ENCODE measurements at regions not wholly inside any gene's neighbourhood (a gene's known extent, or its start where the extent isn't known, plus 50 kb on each side); places are given as distances from the start of the nearest gene placed in this dataset.

DNA sequence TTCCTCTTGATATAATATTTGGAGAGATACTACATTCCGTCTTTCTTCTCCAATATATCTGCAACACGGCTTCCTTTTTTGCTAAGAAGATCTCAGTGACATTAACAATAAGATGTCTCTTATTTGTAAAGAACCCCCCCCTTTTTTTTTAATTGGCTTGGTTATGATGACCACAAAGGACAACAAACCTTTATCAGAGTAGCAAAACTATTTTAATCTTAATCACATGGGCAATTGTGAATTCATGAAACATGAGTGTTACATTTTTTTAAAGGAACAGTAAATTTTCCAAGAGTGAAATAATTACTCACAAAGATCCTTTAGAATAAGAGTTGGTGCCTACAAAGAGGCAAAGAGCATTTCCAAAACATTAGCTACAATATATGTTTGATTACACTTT, 554.1 kb downstream of the MAT2B start:
- FAIRE-seq: no peak
- Histone ChIP-seq H3K4me2 (ENCODE audit: low read depth, low read length) (no peak overlapping the region), H2AFZ (ENCODE audit: low read length) (no peak overlapping the region), H3K4me1 (ENCODE audit: insufficient read depth, low read length) (no peaks in the 10 kb centered on the region), H4K20me1 (ENCODE audit: insufficient read depth, low read length) (no peaks in the 10 kb centered on the region), H3K4me3 (replicated peaks in 1 of 3; ENCODE audit: insufficient read depth in 1 of 3, low read depth in 2 of 3, low read length in 3 of 3) (no peak overlapping the region), H3K27me3 (ENCODE audit: control insufficient read depth in 1 of 2, insufficient read depth in 2 of 2, low read length in 2 of 2) (no peaks in the 10 kb centered on the region), H3K9ac (ENCODE audit: insufficient read depth, low read depth, low read length) (no peak overlapping the region), H3K27ac (ENCODE audit: extremely low read length, insufficient read depth, low read length) (no peak overlapping the region), H3K9me3 (ENCODE audit: low read length) (peaks cover 15% of the 10 kb centered on the region), H3K36me3 (replicated peaks in 1 of 2; ENCODE audit: control insufficient read depth in 1 of 2, insufficient read depth in 2 of 2, low read length in 2 of 2) (no peaks in the 10 kb centered on the region), H3K79me2 (ENCODE audit: insufficient read depth, low read length) (no peaks in the 10 kb centered on the region)
- TF ChIP-seq, protein P1, sequence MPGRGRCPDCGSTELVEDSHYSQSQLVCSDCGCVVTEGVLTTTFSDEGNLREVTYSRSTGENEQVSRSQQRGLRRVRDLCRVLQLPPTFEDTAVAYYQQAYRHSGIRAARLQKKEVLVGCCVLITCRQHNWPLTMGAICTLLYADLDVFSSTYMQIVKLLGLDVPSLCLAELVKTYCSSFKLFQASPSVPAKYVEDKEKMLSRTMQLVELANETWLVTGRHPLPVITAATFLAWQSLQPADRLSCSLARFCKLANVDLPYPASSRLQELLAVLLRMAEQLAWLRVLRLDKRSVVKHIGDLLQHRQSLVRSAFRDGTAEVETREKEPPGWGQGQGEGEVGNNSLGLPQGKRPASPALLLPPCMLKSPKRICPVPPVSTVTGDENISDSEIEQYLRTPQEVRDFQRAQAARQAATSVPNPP (CRISPR knock-in tag; IDR thresholded peaks at IDR 0.05): no peak
- TF ChIP-seq JARID2 (CRISPR knock-in tag; IDR thresholded peaks at IDR 0.05; ENCODE audit: insufficient replicate concordance) (no peak), ZNF891 (CRISPR knock-in tag; IDR thresholded peaks at IDR 0.05) (no peak), ZNF292 (CRISPR knock-in tag; IDR thresholded peaks at IDR 0.05; ENCODE audit: borderline replicate concordance, low read depth) (no peak), GABPB1 (CRISPR knock-in tag; IDR thresholded peaks at IDR 0.05) (no peak), DR1 (CRISPR knock-in tag; IDR thresholded peaks at IDR 0.05) (no peak), CENPT (CRISPR knock-in tag; IDR thresholded peaks at IDR 0.05; ENCODE audit: low read depth) (no peak), SOX13 (IDR thresholded peaks at IDR 0.05) (no peak), SOX13 (CRISPR knock-in tag; conservative IDR thresholded peaks at IDR 0.05 in 1 of 2, IDR thresholded peaks at IDR 0.05 in 1 of 2) (no peak), PHB2 (IDR thresholded peaks at IDR 0.05; ENCODE audit: partially characterized antibody) (no peak), KLF16 (CRISPR knock-in tag; IDR thresholded peaks at IDR 0.05) (no peak)
- TF ChIP-seq, protein P2, sequence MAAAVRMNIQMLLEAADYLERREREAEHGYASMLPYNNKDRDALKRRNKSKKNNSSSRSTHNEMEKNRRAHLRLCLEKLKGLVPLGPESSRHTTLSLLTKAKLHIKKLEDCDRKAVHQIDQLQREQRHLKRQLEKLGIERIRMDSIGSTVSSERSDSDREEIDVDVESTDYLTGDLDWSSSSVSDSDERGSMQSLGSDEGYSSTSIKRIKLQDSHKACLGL (CRISPR knock-in tag; IDR thresholded peaks at IDR 0.05): no peak
- in situ Hi-C loops (cut with HindIII; ENCODE audit: extremely low pct_ligation_motif_present, low pct_unique_long_range_greater_than_20kb) (no loop called here), intact Hi-C loops (cut with micrococcal nuclease; ENCODE audit: unreplicated experiment) (no loop called here)
- no peak for DNase-seq (ENCODE audit: low spot score)
- ATAC-seq: no peak
- ChIA-PET CTCF (ENCODE audit: low intra/inter-chr PET ratio, low total read pairs) (no interaction called here), POLR2A (no interaction called here)
- WGBS (ENCODE audit: low lambda C conversion rate): 5% methylated on average over 2 of the region's 2 CpGs
- no TSS peak for BruUV-seq (replicated peaks)
